Activated naive CD8-positive, alpha-beta T cell treated with anti-CD3 and anti-CD28 coated beads, Interleukin-2, amount 50 U/mL, for 24 hours (primary cell): ENCODE measurements at regions not wholly inside any gene's neighbourhood (a gene's known extent, or its start where the extent isn't known, plus 50 kb on each side); places are given as distances from the start of the nearest gene placed in this dataset.
"Not testable (repeated sequence)": the region's sequence is repeated elsewhere in the genome, so short reads cannot be mapped to it uniquely, and the experiment has no call there.

Experiments used
- ATAC-seq: fragments of 150-1000 bp; cut with Tn5 transposase; one replicate; pipeline ENCODE4 v1.10.0; 2021
- DNase-seq: peaks from one replicate; pipeline ENCODE4 v3.0.0; 2021
- H3K27ac Mint-ChIP-seq: one replicate; pipeline ENCODE4 v1.8.0; 2021; ENCODE audit warnings: mild to moderate bottlenecking, mixed read lengths
- H3K27me3 Mint-ChIP-seq: one replicate; pipeline ENCODE4 v1.8.0; 2021; ENCODE audit warnings: mixed read lengths
- H3K36me3 Mint-ChIP-seq: one replicate; pipeline ENCODE4 v1.8.0; 2021; ENCODE audit warnings: low read depth, mixed read lengths
- H3K4me1 Mint-ChIP-seq: one replicate; pipeline ENCODE4 v1.8.0; 2021; ENCODE audit warnings: mixed read lengths
- H3K4me3 Mint-ChIP-seq: one replicate; pipeline ENCODE4 v1.8.0; 2021; ENCODE audit warnings: mild to moderate bottlenecking, moderate library complexity, mixed read lengths
- H3K9me3 Mint-ChIP-seq: one replicate; pipeline ENCODE4 v1.8.0; 2021; ENCODE audit warnings: mixed read lengths

- Mint-ChIP-seq H3K27me3 (peaks cover 10% of the 10 kb centered on the region), H3K27ac (no peak overlapping the region), H3K4me1 (no peaks in the 10 kb centered on the region), H3K4me3 (no peak overlapping the region), H3K9me3 (no peaks in the 10 kb centered on the region), H3K36me3 (no peaks in the 10 kb centered on the region)
- ATAC-seq (no peak), DNase-seq (no peak)
These were observed 209.9 kb upstream of the IGF1 start for GRCh38 chr12:102690253-102690652.

GRCh38 chr12:102689701-102690100, 209.3 kb upstream of the IGF1 start:
- Mint-ChIP-seq H3K27me3 (peaks cover 10% of the 10 kb centered on the region), H3K36me3 (no peaks in the 10 kb centered on the region), H3K4me3 (no peak overlapping the region), H3K4me1 (no peaks in the 10 kb centered on the region), H3K27ac (no peak overlapping the region), H3K9me3 (no peaks in the 10 kb centered on the region)
- no peak for ATAC-seq
- DNase-seq, result no peak

GRCh38 chr12:102687523-102687922, 207.2 kb upstream of the IGF1 start:
- no peaks in the 10 kb centered on the region for H3K36me3 Mint-ChIP-seq
- H3K27me3 Mint-ChIP-seq, result peaks cover 8% of the 10 kb centered on the region
- ATAC-seq, result no peak
- H3K27ac Mint-ChIP-seq, result no peak overlapping the region
- no peaks in the 10 kb centered on the region for H3K9me3 Mint-ChIP-seq
- DNase-seq, result no peak
- H3K4me1 Mint-ChIP-seq, result no peaks in the 10 kb centered on the region
- H3K4me3 Mint-ChIP-seq, result no peak overlapping the region

GRCh38 chr12:102685841-102686240, 205.5 kb upstream of the IGF1 start:
- Mint-ChIP-seq H3K27ac (no peak overlapping the region), H3K9me3 (no peaks in the 10 kb centered on the region), H3K36me3 (no peaks in the 10 kb centered on the region), H3K4me1 (no peaks in the 10 kb centered on the region), H3K4me3 (no peak overlapping the region), H3K27me3 (peaks cover 2% of the 10 kb centered on the region)
- DNase-seq (no peak), ATAC-seq (no peak)

- Mint-ChIP-seq H3K4me1 (no peaks in the 10 kb centered on the region), H3K27ac (no peak overlapping the region), H3K9me3 (no peaks in the 10 kb centered on the region), H3K4me3 (no peak overlapping the region), H3K27me3 (peaks cover 2% of the 10 kb centered on the region), H3K36me3 (no peaks in the 10 kb centered on the region)
- DNase-seq (no peak), ATAC-seq (no peak)
These were observed 204.8 kb upstream of the IGF1 start for GRCh38 chr12:102685172-102685571.

- no peaks in the 10 kb centered on the region for H3K27me3 Mint-ChIP-seq
- H3K27ac Mint-ChIP-seq, result no peak overlapping the region
- DNase-seq, result no peak
- no peak for ATAC-seq
- no peaks in the 10 kb centered on the region for H3K4me1 Mint-ChIP-seq
- H3K9me3 Mint-ChIP-seq, result peaks cover 4% of the 10 kb centered on the region
- no peaks in the 10 kb centered on the region for H3K36me3 Mint-ChIP-seq
- H3K4me3 Mint-ChIP-seq, result no peak overlapping the region
These were observed 202.3 kb upstream of the IGF1 start for GRCh38 chr12:102682366-102683289.

GRCh38 chr12:102681747-102682146, 201.4 kb upstream of the IGF1 start:
- Mint-ChIP-seq H3K9me3 (peaks cover 4% of the 10 kb centered on the region), H3K4me3 (no peak overlapping the region), H3K36me3 (no peaks in the 10 kb centered on the region), H3K27ac (no peak overlapping the region), H3K4me1 (no peaks in the 10 kb centered on the region), H3K27me3 (no peaks in the 10 kb centered on the region)
- DNase-seq, result no peak
- ATAC-seq, result no peak

- no peak for ATAC-seq
- no peak overlapping the region for H3K27ac Mint-ChIP-seq
- no peaks in the 10 kb centered on the region for H3K4me1 Mint-ChIP-seq
- H3K9me3 Mint-ChIP-seq, result peaks cover 4% of the 10 kb centered on the region
- H3K36me3 Mint-ChIP-seq, result no peaks in the 10 kb centered on the region
- no peak overlapping the region for H3K4me3 Mint-ChIP-seq
- no peak for DNase-seq
- H3K27me3 Mint-ChIP-seq, result no peaks in the 10 kb centered on the region
These were observed 200.9 kb upstream of the IGF1 start for GRCh38 chr12:102681309-102681708.

- Mint-ChIP-seq H3K4me3 (no peak overlapping the region), H3K9me3 (peaks cover 4% of the 10 kb centered on the region), H3K4me1 (no peaks in the 10 kb centered on the region), H3K27ac (no peak overlapping the region), H3K27me3 (no peaks in the 10 kb centered on the region), H3K36me3 (no peaks in the 10 kb centered on the region)
- DNase-seq (no peak), ATAC-seq (no peak)
These were observed 199.9 kb upstream of the IGF1 start for GRCh38 chr12:102680304-102680703.

GRCh38 chr12:102676812-102677211, 196.4 kb upstream of the IGF1 start:
- Mint-ChIP-seq H3K4me1 (no peaks in the 10 kb centered on the region), H3K36me3 (no peaks in the 10 kb centered on the region), H3K4me3 (no peak overlapping the region), H3K27ac (no peak overlapping the region), H3K27me3 (no peaks in the 10 kb centered on the region), H3K9me3 (peaks cover 14% of the 10 kb centered on the region)
- no peak for DNase-seq
- no peak for ATAC-seq

GRCh38 chr12:102675672-102676071, 195.3 kb upstream of the IGF1 start:
- Mint-ChIP-seq H3K36me3 (no peaks in the 10 kb centered on the region), H3K4me3 (no peak overlapping the region), H3K27ac (no peak overlapping the region), H3K9me3 (peaks cover 17% of the 10 kb centered on the region), H3K4me1 (no peaks in the 10 kb centered on the region), H3K27me3 (no peaks in the 10 kb centered on the region)
- no peak for ATAC-seq
- no peak for DNase-seq

GRCh38 chr12:102673606-102674005, 193.2 kb upstream of the IGF1 start:
- Mint-ChIP-seq H3K27me3 (no peaks in the 10 kb centered on the region), H3K36me3 (no peaks in the 10 kb centered on the region), H3K27ac (no peak overlapping the region), H3K4me3 (no peak overlapping the region), H3K4me1 (no peaks in the 10 kb centered on the region), H3K9me3 (peaks cover 18% of the 10 kb centered on the region)
- DNase-seq (no peak), ATAC-seq (no peak)

GRCh38 chr12:102672212-102672611, 191.8 kb upstream of the IGF1 start:
- not testable (repeated sequence) for H3K27me3 Mint-ChIP-seq, H3K4me1 Mint-ChIP-seq, H3K27ac Mint-ChIP-seq, DNase-seq, H3K4me3 Mint-ChIP-seq, ATAC-seq, H3K36me3 Mint-ChIP-seq
- peaks cover 14% of the 10 kb centered on the region for H3K9me3 Mint-ChIP-seq

- Mint-ChIP-seq H3K4me3 (no peak overlapping the region), H3K27me3 (peaks cover 5% of the 10 kb centered on the region), H3K9me3 (peaks cover 11% of the 10 kb centered on the region), H3K36me3 (no peaks in the 10 kb centered on the region), H3K27ac (no peak overlapping the region), H3K4me1 (no peaks in the 10 kb centered on the region)
- ATAC-seq (no peak), DNase-seq (no peak)
These were observed 188.7 kb upstream of the IGF1 start for GRCh38 chr12:102669056-102669455.

- H3K9me3 Mint-ChIP-seq, H3K4me1 Mint-ChIP-seq, H3K36me3 Mint-ChIP-seq, ATAC-seq, DNase-seq, H3K27ac Mint-ChIP-seq, H3K27me3 Mint-ChIP-seq, H3K4me3 Mint-ChIP-seq: not testable (repeated sequence)
These were observed 185.8 kb upstream of the IGF1 start for GRCh38 chr12:102666176-102666575.
